H1 (cell line): ENCODE measurements at regions not wholly inside any gene's neighbourhood (a gene's known extent, or its start where the extent isn't known, plus 50 kb on each side); places are given as distances from the start of the nearest gene placed in this dataset.

ENCODE experiments used
- CTCF ChIA-PET: fragments of 300-600 bp; sonication (Branson Sonifier 250); formaldehyde crosslinking; loops from one replicate; lab custom pipeline; 2021; ENCODE audit not compliant: partially characterized antibody; lab: Charles Lee
- POLR2A ChIA-PET: fragments of 300-600 bp; sonication (Branson Sonifier 250); formaldehyde crosslinking; loops from one replicate; lab custom pipeline; 2021; ENCODE audit warnings: inconsistent platforms; ENCODE audit not compliant: partially characterized antibody; lab: Charles Lee
- DNase-seq, 2 experiments: peaks; one replicate each; pipeline versions ENCODE4 v3.0.0 to v3.0.0-alpha.2; 2010 to 2022; ENCODE audit warnings: low spot score in 2 of 2, low read depth in 1 of 2, mixed read lengths in 1 of 2
- FAIRE-seq: peaks from 2 replicates; lab custom pipeline; 2011; peaks lifted over from hg19 to GRCh38; lab: Jason Lieb, UNC
- H2AFZ ChIP-seq: 2 replicates; pipeline ENCODE4 v1.8.1; 2012; ENCODE audit warnings: low read length, inconsistent platforms
- H2AK5ac ChIP-seq: 2 replicates; pipeline ENCODE4 v1.6.1; 2013; ENCODE audit warnings: low read depth, low read length
- H2BK120ac ChIP-seq: replicated peaks from 2 replicates; pipeline ENCODE3; 2013; ENCODE audit warnings: low read depth, low read length, inconsistent platforms
- H2BK12ac ChIP-seq: 2 replicates; pipeline ENCODE4 v1.6.1; 2013; ENCODE audit warnings: low read depth, low read length
- H2BK15ac ChIP-seq: 2 replicates; pipeline ENCODE4 v1.6.1; 2013; ENCODE audit warnings: low read length
- H2BK20ac ChIP-seq: 2 replicates; pipeline ENCODE4 v1.6.1; 2013; ENCODE audit warnings: low read length
- H2BK5ac ChIP-seq: 2 replicates; pipeline ENCODE4 v1.6.1; 2013; ENCODE audit warnings: low read depth, low read length
- H3K14ac ChIP-seq: 2 replicates; pipeline ENCODE4 v1.6.1; 2013; ENCODE audit warnings: inconsistent platforms; ENCODE audit not compliant: insufficient read length
- H3K18ac ChIP-seq: 2 replicates; pipeline ENCODE4 v1.6.1; 2013; ENCODE audit warnings: low read length; ENCODE audit errors: extremely low read depth
- H3K23ac ChIP-seq: 2 replicates; pipeline ENCODE4 v1.6.1; 2013; ENCODE audit warnings: inconsistent platforms; ENCODE audit not compliant: insufficient read length
- H3K23me2 ChIP-seq: 2 replicates; pipeline ENCODE4 v1.6.1; 2013; ENCODE audit warnings: low read depth, low read length
- H3K27ac ChIP-seq: 2 replicates; pipeline ENCODE4 v1.6.1; 2011; ENCODE audit warnings: low read depth, low read length, inconsistent platforms
- H3K27me3 ChIP-seq, 4 experiments: replicated peaks in 1 of 4; 1 replicate in 1 of 4; 2 replicates in 3 of 4; pipeline versions ENCODE4 v1.6.1 to v1.8.1; 2011 to 2013; ENCODE audit warnings: low read length in 3 of 4, mild to moderate bottlenecking in 3 of 4, inconsistent platforms in 2 of 4, mixed read lengths in 2 of 4, moderate library complexity in 1 of 4; ENCODE audit not compliant: control insufficient read depth in 3 of 4, insufficient read depth in 3 of 4; ENCODE audit errors: extremely low read depth in 1 of 4
- H3K36me3 ChIP-seq, 4 experiments: 2 replicates each; pipeline versions ENCODE4 v1.6.1 to v1.8.1; 2011 to 2013; ENCODE audit warnings: mild to moderate bottlenecking in 4 of 4, low read length in 3 of 4, moderate library complexity in 2 of 4, control low read depth in 1 of 4, inconsistent platforms in 1 of 4; ENCODE audit not compliant: insufficient read depth in 4 of 4, control insufficient read depth in 2 of 4
- H3K4ac ChIP-seq: replicated peaks from 2 replicates; pipeline ENCODE3; 2013; ENCODE audit warnings: low read length, low read depth, mixed read lengths, inconsistent platforms; ENCODE audit not compliant: insufficient read length
- H3K4me1 ChIP-seq, 4 experiments: replicated peaks in 1 of 4; 1 replicate in 1 of 4; 2 replicates in 3 of 4; pipeline versions ENCODE4 v1.6.1 to v1.8.1; 2011 to 2013; ENCODE audit warnings: low read length in 3 of 4, inconsistent platforms in 2 of 4, mixed read lengths in 1 of 4; ENCODE audit not compliant: insufficient read depth in 4 of 4, control insufficient read depth in 3 of 4
- H3K4me2 ChIP-seq, 2 experiments: 2 replicates each; pipeline versions ENCODE4 v1.6.1 to v1.8.1; 2011 to 2013; ENCODE audit warnings: low read depth in 2 of 2, low read length in 2 of 2, control low read depth in 1 of 2, inconsistent platforms in 1 of 2, mild to moderate bottlenecking in 1 of 2; ENCODE audit not compliant: insufficient read depth in 1 of 2
- H3K4me3 ChIP-seq, 4 experiments: fragments of 200-600, 300-600 bp in 1 of 4; sonication (generic), shearing (Covaris generic), sonication (Bioruptor Twin) in 1 of 4; 2 replicates each; pipeline versions ENCODE4 v1.5.1 to v1.8.1; 2011 to 2016; ENCODE audit warnings: low read length in 4 of 4, low read depth in 3 of 4, control low read depth in 2 of 4, inconsistent platforms in 2 of 4, mild to moderate bottlenecking in 2 of 4, mixed read lengths in 1 of 4, moderate library complexity in 1 of 4; ENCODE audit not compliant: insufficient read depth in 2 of 4; ENCODE audit errors: extremely low read depth in 1 of 4
- H3K56ac ChIP-seq: replicated peaks from 2 replicates; pipeline ENCODE3; 2013; ENCODE audit warnings: low read depth, mild to moderate bottlenecking, mixed read lengths, low read length, inconsistent platforms; ENCODE audit not compliant: insufficient read length
- H3K79me1 ChIP-seq: 2 replicates; pipeline ENCODE4 v1.6.1; 2013; ENCODE audit warnings: low read depth, low read length, control low read depth
- H3K79me2 ChIP-seq, 2 experiments: 2 replicates each; pipeline versions ENCODE4 v1.6.1 to v1.8.1; 2012 to 2013; ENCODE audit warnings: low read length in 2 of 2, mild to moderate bottlenecking in 2 of 2, inconsistent platforms in 1 of 2; ENCODE audit not compliant: insufficient read depth in 2 of 2, control insufficient read depth in 1 of 2
- H3K9ac ChIP-seq, 4 experiments: replicated peaks in 1 of 4; 1 replicate in 1 of 4; 2 replicates in 3 of 4; pipeline versions ENCODE4 v1.6.1 to v1.8.1; 2011 to 2013; ENCODE audit warnings: low read depth in 3 of 4, low read length in 3 of 4, control low read depth in 2 of 4, mild to moderate bottlenecking in 2 of 4, moderate library complexity in 2 of 4, inconsistent platforms in 1 of 4; ENCODE audit errors: extremely low read depth in 1 of 4
- H3K9me3 ChIP-seq, 2 experiments: 2 replicates each; pipeline versions ENCODE4 v1.6.1 to v1.8.1; 2012 to 2013; ENCODE audit warnings: mild to moderate bottlenecking in 2 of 2, moderate library complexity in 2 of 2, control low read depth in 1 of 2, inconsistent platforms in 1 of 2, low read depth in 1 of 2, low read length in 1 of 2, mixed read lengths in 1 of 2; ENCODE audit not compliant: insufficient read depth in 2 of 2
- H4K20me1 ChIP-seq, 2 experiments: replicated peaks in 1 of 2; 2 replicates each; pipeline versions ENCODE3 to v1.8.1; 2011 to 2013; ENCODE audit warnings: inconsistent platforms in 2 of 2, low read length in 2 of 2, mild to moderate bottlenecking in 1 of 2; ENCODE audit not compliant: insufficient read depth in 2 of 2, control insufficient read depth in 1 of 2
- H4K5ac ChIP-seq: 2 replicates; pipeline ENCODE4 v1.6.1; 2013; ENCODE audit warnings: low read length, low read depth, mixed read lengths, inconsistent platforms; ENCODE audit not compliant: insufficient read length
- H4K8ac ChIP-seq: 2 replicates; pipeline ENCODE4 v1.8.0; 2013; ENCODE audit warnings: mild to moderate bottlenecking, moderate library complexity, low read length, inconsistent platforms; ENCODE audit not compliant: insufficient read depth; ENCODE audit errors: extremely low read depth
- H4K91ac ChIP-seq: replicated peaks from 2 replicates; pipeline ENCODE3; 2013; ENCODE audit warnings: low read length, mixed read lengths, inconsistent platforms; ENCODE audit not compliant: insufficient read length
- ASH2L ChIP-seq: fragments of 200-600, 300-600 bp; sonication (generic); IDR thresholded peaks from one replicate; pipeline ENCODE4 v1.7.1; 2017; ENCODE audit warnings: low read length
- CEBPB ChIP-seq: IDR thresholded peaks from 2 replicates; pipeline ENCODE4 v1.6.1; 2012; ENCODE audit warnings: low read depth, low read length
- CTBP2 ChIP-seq: IDR thresholded peaks from 2 replicates; pipeline ENCODE4 v1.7.0; 2011; ENCODE audit warnings: borderline replicate concordance, mild to moderate bottlenecking, moderate library complexity, mixed read lengths, low read length; ENCODE audit not compliant: insufficient read depth, insufficient read length
- EGR1 ChIP-seq: IDR thresholded peaks from 2 replicates; pipeline ENCODE4 v1.6.1; 2011; ENCODE audit warnings: low read depth, low read length, borderline replicate concordance
- POLR2A ChIP-seq, 2 experiments: IDR thresholded peaks; 1 replicate in 1 of 2; 2 replicates in 1 of 2; pipeline ENCODE4 v1.6.1; 2011; ENCODE audit warnings: low read depth in 2 of 2, low read length in 2 of 2, mild to moderate bottlenecking in 2 of 2; ENCODE audit errors: control extremely low read depth in 1 of 2
- RAD21 ChIP-seq, 2 experiments: IDR thresholded peaks in 1 of 2; conservative IDR thresholded peaks in 1 of 2; 2 replicates each; pipeline ENCODE4 v1.6.1; 2011; ENCODE audit warnings: low read depth in 2 of 2, low read length in 2 of 2, improper control_type of control experiment in 1 of 2, inconsistent platforms in 1 of 2, mild to moderate bottlenecking in 1 of 2, moderate library complexity in 1 of 2
- TAF1 ChIP-seq: IDR thresholded peaks from 2 replicates; pipeline ENCODE4 v1.6.1; 2011; ENCODE audit warnings: mild to moderate bottlenecking, low read depth, low read length
- TEAD4 ChIP-seq: IDR thresholded peaks from 2 replicates; pipeline ENCODE4 v1.6.1; 2012; ENCODE audit warnings: low read depth, low read length, inconsistent platforms, mixed read lengths
- YY1 ChIP-seq: IDR thresholded peaks from 2 replicates; pipeline ENCODE4 v1.6.1; 2011; ENCODE audit warnings: low read depth, mild to moderate bottlenecking, low read length
- WGBS, 2 experiments: shearing (Covaris generic) in 1 of 2; methylation state at CpG; one replicate each; pipeline versions ENCODE4 v1.1.6 to v1.1.7; 2013 to 2015; ENCODE audit warnings: low lambda C conversion rate in 2 of 2, mixed read lengths in 2 of 2, inconsistent platforms in 1 of 2, low coverage in 1 of 2, missing lambda C conversion rate in 1 of 2; ENCODE audit not compliant: insufficient replicate concordance in 2 of 2, insufficient coverage in 1 of 2, insufficient read length in 1 of 2; ENCODE audit errors: extremely low coverage in 1 of 2, missing lambda C conversion rate in 1 of 2; 5-methylcytosine and 5-hydroxymethylcytosine counted together
- TF ChIP-seq, protein P1 (sequence below), 3 experiments: IDR thresholded peaks; 1 replicate in 2 of 3; 2 replicates in 1 of 3; pipeline versions ENCODE4 v1.5.1 to v1.6.1; 2011; ENCODE audit warnings: low read length in 3 of 3, mild to moderate bottlenecking in 3 of 3, inconsistent platforms in 2 of 3, low read depth in 1 of 3, moderate library complexity in 1 of 3; ENCODE audit not compliant: insufficient read depth in 1 of 3; ENCODE audit errors: control extremely low read depth in 1 of 3

- H3K79me2 ChIP-seq = no peaks in the 10 kb centered on the region
- no peak overlapping the region for H2AK5ac ChIP-seq
- no peak overlapping the region for H2AFZ ChIP-seq
- H3K4ac ChIP-seq = no peak overlapping the region
- ChIA-PET CTCF (interaction anchor here (0.6 to 15.0 kb wide), 33 partner anchors 9 to 224 kb away, joined by 3 to 234 read pairs (median 4); partner anchors contain the start of gene LEMD2), POLR2A (no interaction called here)
- H3K56ac ChIP-seq = no peak overlapping the region
- H4K8ac ChIP-seq = no peak overlapping the region
- no peaks in the 10 kb centered on the region; a peak in 1 of 4 replicates for H3K9me3 ChIP-seq
- no peak overlapping the region for H3K14ac ChIP-seq
- H3K27me3 ChIP-seq = no peaks in the 10 kb centered on the region
- no peak overlapping the region for H3K23ac ChIP-seq
- H4K91ac ChIP-seq = no peak overlapping the region
- H4K5ac ChIP-seq = no peak overlapping the region
- no peaks in the 10 kb centered on the region for H4K20me1 ChIP-seq
- no peak for DNase-seq
- no peaks in the 10 kb centered on the region for H3K23me2 ChIP-seq
- H3K4me2 ChIP-seq = no peak overlapping the region
- peaks cover 0 to 2% (median 0%) of the 10 kb centered on the region in 4 experiments; a peak in 1 of 7 replicates for H3K4me1 ChIP-seq
- no peaks in the 10 kb centered on the region for H3K36me3 ChIP-seq
- peak overlapping the region; percentile 73; the same call in 1 of the 2 replicates for H2BK15ac ChIP-seq
- 36% methylated on average over 3 of the region's 3 CpGs; no CpG with 5 or more reads in 1 of the 2 experiments for WGBS, 2 experiments
- no peak overlapping the region for H2BK120ac ChIP-seq
- FAIRE-seq = peak; percentile 81
- H3K27ac ChIP-seq = no peak overlapping the region
- H2BK5ac ChIP-seq = no peak overlapping the region
- no peak overlapping the region for H2BK20ac ChIP-seq
- H3K79me1 ChIP-seq = no peaks in the 10 kb centered on the region
- no peak overlapping the region for H3K4me3 ChIP-seq
- no peak overlapping the region for H3K9ac ChIP-seq
- H2BK12ac ChIP-seq = 0 out of 2 replicates have a peak overlapping the region, but pooled peaks have one; percentile 22
- no peak overlapping the region for H3K18ac ChIP-seq
- TF ChIP-seq RAD21 (IDR thresholded peaks at IDR 0.05 in 1 of 2, conservative IDR thresholded peaks at IDR 0.05 in 1 of 2; ENCODE audit: low read depth in 2 of 2, low read length in 2 of 2) (peak; percentile 87 to 89), EGR1 (no peak), CTBP2 (no peak), CEBPB (no peak), POLR2A (IDR thresholded peaks at IDR 0.05; ENCODE audit: control extremely low read depth in 1 of 2, low read depth in 2 of 2, low read length in 2 of 2) (no peak), TAF1 (no peak), ASH2L (no peak), TEAD4 (peak; percentile 73), YY1 (peak; percentile 56; the same call in 1 of the 2 replicates)
- TF ChIP-seq, protein P1, sequence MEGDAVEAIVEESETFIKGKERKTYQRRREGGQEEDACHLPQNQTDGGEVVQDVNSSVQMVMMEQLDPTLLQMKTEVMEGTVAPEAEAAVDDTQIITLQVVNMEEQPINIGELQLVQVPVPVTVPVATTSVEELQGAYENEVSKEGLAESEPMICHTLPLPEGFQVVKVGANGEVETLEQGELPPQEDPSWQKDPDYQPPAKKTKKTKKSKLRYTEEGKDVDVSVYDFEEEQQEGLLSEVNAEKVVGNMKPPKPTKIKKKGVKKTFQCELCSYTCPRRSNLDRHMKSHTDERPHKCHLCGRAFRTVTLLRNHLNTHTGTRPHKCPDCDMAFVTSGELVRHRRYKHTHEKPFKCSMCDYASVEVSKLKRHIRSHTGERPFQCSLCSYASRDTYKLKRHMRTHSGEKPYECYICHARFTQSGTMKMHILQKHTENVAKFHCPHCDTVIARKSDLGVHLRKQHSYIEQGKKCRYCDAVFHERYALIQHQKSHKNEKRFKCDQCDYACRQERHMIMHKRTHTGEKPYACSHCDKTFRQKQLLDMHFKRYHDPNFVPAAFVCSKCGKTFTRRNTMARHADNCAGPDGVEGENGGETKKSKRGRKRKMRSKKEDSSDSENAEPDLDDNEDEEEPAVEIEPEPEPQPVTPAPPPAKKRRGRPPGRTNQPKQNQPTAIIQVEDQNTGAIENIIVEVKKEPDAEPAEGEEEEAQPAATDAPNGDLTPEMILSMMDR (IDR thresholded peaks at IDR 0.05; ENCODE audit: control extremely low read depth in 1 of 3, insufficient read depth in 1 of 3, low read depth in 1 of 3, low read length in 3 of 3) = peak; percentile 86 to 95 (median 87)
These were observed 164.3 kb upstream of the MLN start for GRCh38 chr6:33967966-33968724.
